ENCODE measurements at regions not wholly inside any gene's neighbourhood (a gene's known extent, or its start where the extent isn't known, plus 50 kb on each side); places are given as distances from the start of the nearest gene placed in this dataset.
"Not testable (repeated sequence)": the region's sequence is repeated elsewhere in the genome, so short reads cannot be mapped to it uniquely, and the experiment has no call there.

DNA sequence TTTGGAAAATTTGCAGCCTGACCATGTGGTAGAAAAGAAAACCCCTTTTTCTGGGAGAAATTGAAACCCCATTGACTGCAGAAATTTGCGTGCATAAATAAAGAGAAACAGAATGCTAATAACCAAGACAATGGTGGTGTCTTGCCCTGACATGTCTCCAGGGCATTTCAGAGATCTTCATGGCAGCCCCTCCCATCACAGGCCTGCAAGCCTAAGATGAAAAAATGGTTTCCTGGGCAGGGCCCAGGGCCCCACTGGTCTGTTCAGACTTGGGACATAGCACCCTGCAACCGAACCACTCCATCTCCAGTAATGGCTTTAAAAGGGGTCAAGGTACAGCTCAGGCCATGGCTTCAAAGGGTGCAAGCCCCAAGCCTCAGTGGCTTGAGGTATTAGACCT, 71.6 kb upstream of the SGIP1 start:
- no peak for DNase-seq
- Histone ChIP-seq H3K9me3 (no peaks in the 10 kb centered on the region), H3K36me3 (no peaks in the 10 kb centered on the region), H3K27ac (no peak overlapping the region), H3K4me1 (no peaks in the 10 kb centered on the region), H3K27me3 (no peaks in the 10 kb centered on the region), H3K4me3 (no peak overlapping the region)
- no peak for TF ChIP-seq POLR2A (IDR thresholded peaks at IDR 0.05)
- TF ChIP-seq, protein P1, sequence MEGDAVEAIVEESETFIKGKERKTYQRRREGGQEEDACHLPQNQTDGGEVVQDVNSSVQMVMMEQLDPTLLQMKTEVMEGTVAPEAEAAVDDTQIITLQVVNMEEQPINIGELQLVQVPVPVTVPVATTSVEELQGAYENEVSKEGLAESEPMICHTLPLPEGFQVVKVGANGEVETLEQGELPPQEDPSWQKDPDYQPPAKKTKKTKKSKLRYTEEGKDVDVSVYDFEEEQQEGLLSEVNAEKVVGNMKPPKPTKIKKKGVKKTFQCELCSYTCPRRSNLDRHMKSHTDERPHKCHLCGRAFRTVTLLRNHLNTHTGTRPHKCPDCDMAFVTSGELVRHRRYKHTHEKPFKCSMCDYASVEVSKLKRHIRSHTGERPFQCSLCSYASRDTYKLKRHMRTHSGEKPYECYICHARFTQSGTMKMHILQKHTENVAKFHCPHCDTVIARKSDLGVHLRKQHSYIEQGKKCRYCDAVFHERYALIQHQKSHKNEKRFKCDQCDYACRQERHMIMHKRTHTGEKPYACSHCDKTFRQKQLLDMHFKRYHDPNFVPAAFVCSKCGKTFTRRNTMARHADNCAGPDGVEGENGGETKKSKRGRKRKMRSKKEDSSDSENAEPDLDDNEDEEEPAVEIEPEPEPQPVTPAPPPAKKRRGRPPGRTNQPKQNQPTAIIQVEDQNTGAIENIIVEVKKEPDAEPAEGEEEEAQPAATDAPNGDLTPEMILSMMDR (IDR thresholded peaks at IDR 0.05): no peak

DNA sequence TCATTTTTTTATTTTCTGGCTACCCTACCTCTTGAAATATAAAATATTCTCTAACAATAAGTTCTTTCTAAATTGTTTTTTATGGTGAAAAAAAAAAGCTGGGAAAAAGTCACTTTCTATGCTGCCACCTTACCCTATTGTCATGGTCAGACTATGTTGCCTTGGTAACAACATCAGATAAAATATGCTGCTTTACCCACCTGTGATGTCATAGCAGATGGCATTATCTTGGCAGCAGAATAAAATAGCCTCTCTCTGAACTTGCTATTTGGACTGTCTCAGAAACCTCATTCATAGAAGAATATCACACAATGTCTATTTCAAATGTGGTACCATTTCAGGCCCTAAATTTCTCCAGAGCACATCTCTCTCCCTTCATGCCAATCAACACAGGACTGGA, 69.6 kb upstream of the SGIP1 start:
- TF ChIP-seq POLR2A (IDR thresholded peaks at IDR 0.05): no peak
- TF ChIP-seq, protein P1 (IDR thresholded peaks at IDR 0.05): no peak

DNA sequence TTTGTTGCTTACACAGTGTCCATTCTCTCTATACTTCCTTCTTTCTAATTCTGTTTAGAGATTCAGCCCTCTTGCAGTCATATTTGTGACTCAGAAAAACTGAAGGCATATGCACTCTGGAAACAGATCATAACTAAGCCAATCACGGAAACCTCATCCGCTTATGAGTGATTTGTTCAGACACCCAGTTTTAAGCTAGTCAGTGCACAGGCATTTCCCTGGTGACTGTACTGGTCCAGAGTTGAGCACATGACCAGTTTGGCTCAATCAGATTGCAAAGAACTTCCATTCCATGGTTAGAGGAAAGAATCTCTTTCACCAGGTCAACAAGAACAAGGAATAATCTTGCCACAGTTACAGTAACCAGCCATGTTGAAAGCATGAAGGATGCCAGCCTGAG, 69.2 kb upstream of the SGIP1 start:
- no peak overlapping the region for H3K27ac ChIP-seq
- H3K4me3 ChIP-seq: no peak overlapping the region
- H3K9me3 ChIP-seq: no peaks in the 10 kb centered on the region
- no peaks in the 10 kb centered on the region for H3K27me3 ChIP-seq
- no peaks in the 10 kb centered on the region for H3K36me3 ChIP-seq
- TF ChIP-seq, protein P1 (IDR thresholded peaks at IDR 0.05): no peak
- DNase-seq: no peak
- no peaks in the 10 kb centered on the region for H3K4me1 ChIP-seq

More for the DNA sequence above, 69.6 kb upstream of the SGIP1 start:
- Histone ChIP-seq H3K27me3 (no peaks in the 10 kb centered on the region), H3K4me3 (no peak overlapping the region), H3K27ac (no peak overlapping the region), H3K36me3 (no peaks in the 10 kb centered on the region), H3K9me3 (no peaks in the 10 kb centered on the region), H3K4me1 (no peaks in the 10 kb centered on the region)
- no peak for DNase-seq

DNA sequence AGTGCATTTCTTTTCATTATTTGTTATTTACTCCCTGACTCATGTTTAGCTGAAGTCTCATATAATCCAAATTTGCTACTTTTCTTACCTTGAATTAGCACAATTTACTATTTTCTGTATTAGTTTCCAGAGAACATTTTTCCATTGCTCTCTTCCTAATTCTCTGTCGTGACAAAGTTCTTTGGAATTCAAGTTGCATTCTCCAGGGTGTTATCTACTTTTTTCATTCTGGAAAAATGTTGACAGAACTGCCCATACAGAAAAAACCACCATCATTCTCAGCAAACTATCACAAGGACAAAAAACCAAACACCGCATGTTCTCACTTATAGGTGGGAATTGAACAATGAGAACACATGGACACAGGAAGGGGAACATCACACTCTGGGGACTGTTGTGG, 67.3 kb upstream of the SGIP1 start:
- H3K27ac ChIP-seq, DNase-seq, H3K36me3 ChIP-seq: not testable (repeated sequence)

DNA sequence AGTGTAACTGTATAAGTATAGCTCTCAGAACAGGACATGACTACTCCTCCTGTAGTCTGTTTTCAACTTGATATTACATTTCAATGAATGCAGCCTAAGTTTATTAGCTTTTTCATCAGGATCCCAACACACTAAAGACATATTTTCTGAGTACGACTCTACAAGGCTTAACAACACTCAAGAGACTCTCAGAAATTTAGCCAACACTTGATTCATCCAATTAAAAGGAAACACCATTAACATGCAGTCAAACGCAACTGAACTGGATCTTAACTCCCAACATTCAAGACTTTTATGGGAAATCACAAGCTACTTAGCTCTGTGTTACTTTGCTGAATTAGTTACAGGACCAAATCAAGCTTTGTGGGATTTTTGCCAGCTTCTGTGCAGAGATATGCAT, 65.2 kb upstream of the SGIP1 start:
- H3K36me3 ChIP-seq: no peaks in the 10 kb centered on the region
- TF ChIP-seq, protein P1 (IDR thresholded peaks at IDR 0.05): no peak
- no peak for TF ChIP-seq POLR2A (IDR thresholded peaks at IDR 0.05)
- H3K4me3 ChIP-seq: no peak overlapping the region
- no peak overlapping the region for H3K27ac ChIP-seq
- DNase-seq: no peak
- no peaks in the 10 kb centered on the region for H3K27me3 ChIP-seq
- no peaks in the 10 kb centered on the region for H3K4me1 ChIP-seq
- no peaks in the 10 kb centered on the region for H3K9me3 ChIP-seq

More for the DNA sequence above, 67.3 kb upstream of the SGIP1 start:
- H3K27me3 ChIP-seq, H3K4me3 ChIP-seq, H3K4me1 ChIP-seq, H3K9me3 ChIP-seq: not testable (repeated sequence)

DNA sequence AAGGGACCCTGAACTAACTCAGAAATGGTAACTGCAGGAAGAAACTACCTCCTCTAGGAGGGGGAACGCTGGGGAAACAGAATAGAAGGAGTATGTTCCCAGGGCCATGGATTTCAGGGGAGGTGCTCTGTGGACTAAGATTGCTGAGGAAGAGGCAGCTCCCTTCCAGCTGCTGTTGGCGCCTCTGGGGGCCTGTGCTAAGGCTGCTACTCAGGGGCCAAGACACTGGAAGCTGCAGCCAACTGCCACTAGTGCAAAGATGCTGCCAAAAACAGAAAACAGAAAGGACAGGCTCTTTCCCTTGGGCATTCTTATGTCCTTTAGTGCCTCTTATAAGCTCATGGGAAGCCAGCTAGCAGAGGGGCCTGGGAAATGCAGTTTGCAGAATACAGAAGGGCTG, 58.0 kb upstream of the SGIP1 start:
- no peaks in the 10 kb centered on the region for H3K9me3 ChIP-seq

More for the DNA sequence above, 58.0 kb upstream of the SGIP1 start:
- H3K36me3 ChIP-seq: no peaks in the 10 kb centered on the region
- no peak overlapping the region for H3K27ac ChIP-seq
- H3K4me3 ChIP-seq: no peak overlapping the region
- H3K27me3 ChIP-seq: no peaks in the 10 kb centered on the region
- TF ChIP-seq, protein P1 (IDR thresholded peaks at IDR 0.05): no peak
- TF ChIP-seq POLR2A (IDR thresholded peaks at IDR 0.05): no peak
- H3K4me1 ChIP-seq: no peaks in the 10 kb centered on the region
- DNase-seq: no peak

All from Peyer's patch (tissue), 4 donors.